PC-9 (cell line): ENCODE measurements at regions not wholly inside any gene's neighbourhood (a gene's known extent, or its start where the extent isn't known, plus 50 kb on each side); places are given as distances from the start of the nearest gene placed in this dataset.

Experiments
- BruUV-seq: library from RNA; stranded (reverse); fragments of 400-500 nt; replicated peaks from 2 replicates; lab custom pipeline; 2021; lab: Mats Ljungman, UMichigan
- CTCF ChIA-PET: fragments of 300-600 bp; sonication (Branson Sonifier 250); formaldehyde crosslinking; loops from one replicate; lab custom pipeline; 2022; ENCODE audit warnings: antibody characterized with exemption; lab: Charles Lee
- POLR2A ChIA-PET: fragments of 300-600 bp; sonication (Branson Sonifier 250); formaldehyde crosslinking; loops from one replicate; lab custom pipeline; 2022; ENCODE audit warnings: antibody characterized with exemption; ENCODE audit not compliant: unreplicated experiment; lab: Charles Lee
- DNase-seq, 2 experiments: peaks; one replicate each; pipeline versions ENCODE4 v3.0.0 to v3.0.0-alpha.2; 2015 to 2022; ENCODE audit warnings: mixed read lengths in 1 of 2
- H2AFZ ChIP-seq: fragments of 200-600 bp; sonication (generic); 2 replicates; pipeline ENCODE4 v1.8.1; 2017; ENCODE audit warnings: antibody characterized with exemption
- H3F3A ChIP-seq: fragments of 200-600 bp; sonication (generic); 2 replicates; pipeline ENCODE4 v1.8.1; 2017; ENCODE audit warnings: antibody characterized with exemption, mild to moderate bottlenecking, low read depth; ENCODE audit not compliant: insufficient read depth
- H3K27ac ChIP-seq: fragments of 200-600 bp; sonication (generic); 2 replicates; pipeline ENCODE4 v1.6.1; 2016; ENCODE audit warnings: mixed run types
- H3K27me3 ChIP-seq: fragments of 200-600 bp; sonication (generic); 2 replicates; pipeline ENCODE4 v1.6.1; 2016; ENCODE audit warnings: low read depth, mixed run types; ENCODE audit not compliant: insufficient read depth
- H3K36me3 ChIP-seq: fragments of 200-600 bp; sonication (generic); 2 replicates; pipeline ENCODE4 v1.6.1; 2016; ENCODE audit warnings: low read depth, mixed run types
- H3K4me1 ChIP-seq: fragments of 200-600 bp; sonication (generic); replicated peaks from 2 replicates; pipeline ENCODE4 v1.6.1; 2016; ENCODE audit warnings: mixed run types; ENCODE audit not compliant: insufficient read depth
- H3K4me2 ChIP-seq: fragments of 200-600 bp; sonication (generic); 2 replicates; pipeline ENCODE4 v1.6.1; 2017; ENCODE audit warnings: mixed run types
- H3K4me3 ChIP-seq: fragments of 200-600 bp; sonication (generic); 2 replicates; pipeline ENCODE4 v1.6.1; 2016; ENCODE audit warnings: mixed run types
- H3K79me2 ChIP-seq: fragments of 200-600 bp; sonication (generic); 2 replicates; pipeline ENCODE4 v1.6.1; 2017; ENCODE audit warnings: low read depth, mixed run types
- H3K9me2 ChIP-seq: fragments of 200-600 bp; sonication (generic); 2 replicates; pipeline ENCODE4 v1.8.1; 2017; ENCODE audit warnings: mild to moderate bottlenecking; ENCODE audit not compliant: insufficient read depth
- H3K9me3 ChIP-seq: fragments of 200-600 bp; sonication (generic); 2 replicates; pipeline ENCODE4 v1.8.1; 2016; ENCODE audit warnings: low read depth; ENCODE audit not compliant: insufficient read depth
- H4K20me1 ChIP-seq: fragments of 200-600 bp; sonication (generic); 2 replicates; pipeline ENCODE4 v1.8.1; 2017; ENCODE audit not compliant: insufficient read depth
- CTCF ChIP-seq: fragments of 200-600 bp; sonication (generic); conservative IDR thresholded peaks from 2 replicates; pipeline ENCODE4 v1.6.1; 2017; ENCODE audit warnings: mixed run types, antibody characterized with exemption, mild to moderate bottlenecking, moderate library complexity
- EZH2 ChIP-seq: fragments of 200-600 bp; sonication (generic); IDR thresholded peaks from 2 replicates; pipeline ENCODE4 v1.8.0; 2017; ENCODE audit warnings: antibody characterized with exemption, low read depth
- intact Hi-C: fragments of 100-400 bp; cut with micrococcal nuclease; formaldehyde crosslinking; loops from one replicate; pipeline ENCODE4 v1.10.0; 2022; ENCODE audit not compliant: unreplicated experiment

GRCh38 chr14:40100544-40101196, 668.4 kb upstream of the FBXO33 start:
- H3K36me3 ChIP-seq = no peaks in the 10 kb centered on the region
- CTCF ChIA-PET = no interaction called here
- H3K4me2 ChIP-seq = no peak overlapping the region
- H3K27ac ChIP-seq = no peak overlapping the region
- no peaks in the 10 kb centered on the region for H3F3A ChIP-seq
- BruUV-seq = no TSS peak
- no peaks in the 10 kb centered on the region for H3K9me3 ChIP-seq
- H3K9me2 ChIP-seq = no peaks in the 10 kb centered on the region
- POLR2A ChIA-PET = no interaction called here
- no peaks in the 10 kb centered on the region for H3K4me1 ChIP-seq
- no peak for DNase-seq
- TF ChIP-seq CTCF (no peak), EZH2 (no peak)
- no peaks in the 10 kb centered on the region for H3K27me3 ChIP-seq
- H4K20me1 ChIP-seq = no peaks in the 10 kb centered on the region
- no peaks in the 10 kb centered on the region for H3K79me2 ChIP-seq
- no peak overlapping the region for H3K4me3 ChIP-seq
- no peak overlapping the region for H2AFZ ChIP-seq
- intact Hi-C loops = no loop called here

DNA sequence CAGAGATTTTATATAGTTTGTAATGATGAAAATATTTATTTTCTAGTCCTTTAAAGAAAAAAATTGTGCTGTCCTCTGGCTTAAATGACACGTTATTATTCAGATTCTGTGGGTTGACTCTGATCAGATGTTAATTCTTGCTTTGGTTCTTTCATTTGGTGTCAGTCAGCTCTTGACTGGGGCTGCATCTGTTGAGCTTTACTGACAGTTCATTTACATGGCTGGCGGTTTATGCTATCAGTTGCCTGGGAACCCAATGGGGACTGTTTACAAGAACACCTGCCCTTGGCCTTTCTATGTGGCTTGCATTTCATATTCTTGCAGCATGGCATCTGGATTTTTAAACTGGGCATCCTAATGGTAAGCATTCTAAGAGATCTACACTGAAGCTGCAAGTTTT, 667.1 kb upstream of the FBXO33 start:
- Histone ChIP-seq H3K36me3 (no peaks in the 10 kb centered on the region), H3K4me2 (no peak overlapping the region), H3K4me3 (no peak overlapping the region), H3K9me3 (no peaks in the 10 kb centered on the region), H3K9me2 (no peaks in the 10 kb centered on the region), H2AFZ (no peak overlapping the region), H3K27me3 (no peaks in the 10 kb centered on the region), H3K27ac (no peak overlapping the region), H3F3A (no peaks in the 10 kb centered on the region), H3K79me2 (no peaks in the 10 kb centered on the region), H4K20me1 (no peaks in the 10 kb centered on the region), H3K4me1 (no peaks in the 10 kb centered on the region)
- intact Hi-C loops = no loop called here
- TF ChIP-seq EZH2 (no peak), CTCF (no peak)
- no TSS peak for BruUV-seq
- POLR2A ChIA-PET = no interaction called here
- CTCF ChIA-PET = no interaction called here
- DNase-seq = no peak

DNA sequence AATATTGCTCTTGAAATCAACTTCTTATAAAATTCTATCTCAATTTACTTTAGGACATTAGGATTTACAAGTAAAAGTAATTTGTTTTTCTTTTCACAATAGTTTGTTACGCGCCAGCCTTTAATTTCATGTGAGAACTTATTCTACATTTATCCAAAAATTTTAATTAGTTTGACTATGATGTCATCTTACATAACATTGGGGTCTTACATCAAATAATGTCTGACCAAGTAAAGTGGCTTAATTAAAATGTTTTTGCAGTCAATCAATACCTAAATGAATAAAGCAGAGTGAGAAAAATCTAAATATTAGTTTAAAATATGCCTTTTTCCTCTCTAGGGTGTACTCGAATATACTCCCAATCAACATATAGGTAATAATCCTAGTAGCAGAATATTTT, 666.2 kb upstream of the FBXO33 start:
- Histone ChIP-seq H3K4me2 (no peak overlapping the region), H3K4me3 (no peak overlapping the region), H3K9me2 (no peaks in the 10 kb centered on the region), H3K9me3 (no peaks in the 10 kb centered on the region), H2AFZ (no peak overlapping the region), H3K4me1 (no peaks in the 10 kb centered on the region), H4K20me1 (no peaks in the 10 kb centered on the region), H3F3A (no peaks in the 10 kb centered on the region), H3K27ac (no peak overlapping the region), H3K79me2 (no peaks in the 10 kb centered on the region), H3K36me3 (no peaks in the 10 kb centered on the region), H3K27me3 (no peaks in the 10 kb centered on the region)
- DNase-seq = no peak
- no peak for TF ChIP-seq CTCF
- TF ChIP-seq EZH2 = no peak
- intact Hi-C loops = no loop called here
- no TSS peak for BruUV-seq
- POLR2A ChIA-PET = no interaction called here
- CTCF ChIA-PET = no interaction called here
